ENCODE measurements at regions not wholly inside any gene's neighbourhood (a gene's known extent, or its start where the extent isn't known, plus 50 kb on each side); places are given as distances from the start of the nearest gene placed in this dataset.

GRCh38 chr5:68432682-68433081 lies 217.1 kb downstream of the PIK3R1 start:
- DNase-seq: no peak

- DNase-seq: no peak
Observed at GRCh38 chr5:68433526-68433922, 218.0 kb downstream of the PIK3R1 start.

GRCh38 chr5:68433923-68434879 lies 218.6 kb downstream of the PIK3R1 start:
- peak; percentile 94 for DNase-seq

- DNase-seq: no peak
Observed at GRCh38 chr5:68435611-68436010, 220.1 kb downstream of the PIK3R1 start.

GRCh38 chr5:68436686-68437520 lies 221.3 kb downstream of the PIK3R1 start:
- DNase-seq: no peak

- DNase-seq: no peak
Observed at GRCh38 chr5:68438876-68439275, 223.3 kb downstream of the PIK3R1 start.

GRCh38 chr5:68440245-68440644 lies 224.7 kb downstream of the PIK3R1 start:
- no peak for DNase-seq

- DNase-seq: no peak
Observed at GRCh38 chr5:68440651-68441050, 225.1 kb downstream of the PIK3R1 start.

- no peak for DNase-seq
Observed at GRCh38 chr5:68441309-68442073, 225.9 kb downstream of the PIK3R1 start.

- DNase-seq: no peak
Observed at GRCh38 chr5:68443091-68443490, 227.5 kb downstream of the PIK3R1 start.

- no peak for DNase-seq
Observed at GRCh38 chr5:68444048-68444447, 228.5 kb downstream of the PIK3R1 start.

- DNase-seq: no peak
Observed at GRCh38 chr5:68444833-68445232, 229.3 kb downstream of the PIK3R1 start.

GRCh38 chr5:68445257-68446069 lies 229.9 kb downstream of the PIK3R1 start:
- DNase-seq: no peak

GRCh38 chr5:68446070-68446357 lies 230.5 kb downstream of the PIK3R1 start:
- no peak for DNase-seq

- no peak for DNase-seq
Observed at GRCh38 chr5:68446487-68446894, 230.9 kb downstream of the PIK3R1 start.

- no peak for DNase-seq
Observed at GRCh38 chr5:68447136-68447929, 231.8 kb downstream of the PIK3R1 start.

- no peak for DNase-seq
Observed at GRCh38 chr5:68449380-68449779, 233.8 kb downstream of the PIK3R1 start.

- no peak for DNase-seq
Observed at GRCh38 chr5:68450245-68450852, 234.8 kb downstream of the PIK3R1 start.

GRCh38 chr5:68452286-68452685 lies 236.7 kb downstream of the PIK3R1 start:
- DNase-seq: no peak

- no peak for DNase-seq
Observed at GRCh38 chr5:68454172-68454571, 238.6 kb downstream of the PIK3R1 start.

- DNase-seq: no peak
Observed at GRCh38 chr5:68454766-68455165, 239.2 kb downstream of the PIK3R1 start.
